OCI-LY1 (cell line): ENCODE measurements at regions not wholly inside any gene's neighbourhood (a gene's known extent, or its start where the extent isn't known, plus 50 kb on each side); places are given as distances from the start of the nearest gene placed in this dataset.
"Not testable (repeated sequence)": the region's sequence is repeated elsewhere in the genome, so short reads cannot be mapped to it uniquely, and the experiment has no call there.

Source experiments
- EZH2 ChIP-seq: fragments of 200-600 bp; sonication (generic), shearing (Covaris generic); IDR thresholded peaks from 2 replicates; pipeline ENCODE4 v1.8.0; 2017; ENCODE audit warnings: borderline replicate concordance, mixed run types, mild to moderate bottlenecking, antibody characterized with exemption, low read length, moderate library complexity, mixed read lengths
- TF ChIP-seq, protein P1 (sequence below): fragments of 200-600 bp; sonication (generic), shearing (Covaris generic); IDR thresholded peaks from 2 replicates; pipeline ENCODE4 v1.5.1; 2017; ENCODE audit warnings: mild to moderate bottlenecking, antibody characterized with exemption, low read length, moderate library complexity, mixed read lengths

DNA sequence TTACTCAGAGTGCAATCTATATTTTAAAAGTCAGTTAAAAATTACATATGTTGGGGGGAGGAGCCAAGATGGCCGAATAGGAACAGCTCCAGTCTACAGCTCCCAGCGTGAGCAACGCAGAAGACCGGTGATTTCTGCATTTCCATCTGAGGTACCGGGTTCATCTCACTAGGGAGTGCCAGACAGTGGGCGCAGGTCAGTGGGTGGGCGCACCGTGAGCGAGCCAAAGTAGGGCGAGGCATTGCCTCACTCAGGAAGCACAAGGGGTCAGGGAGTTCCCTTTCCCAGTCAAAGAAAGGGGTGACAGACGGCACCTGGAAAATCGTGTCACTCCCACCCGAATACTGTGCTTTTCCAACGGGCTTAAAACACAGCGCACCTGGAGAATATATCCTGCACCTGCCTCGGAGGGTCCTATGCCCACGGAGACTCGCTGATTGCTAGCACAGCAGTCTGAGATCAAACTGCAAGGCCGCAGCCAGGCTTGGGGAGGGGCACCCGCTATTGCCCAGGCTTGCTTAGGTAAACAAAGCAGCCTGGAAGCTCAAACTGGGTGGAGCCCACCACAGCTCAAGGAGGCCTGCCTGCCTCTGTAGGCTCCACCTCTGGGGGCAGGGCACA, 612.1 kb upstream of the SMIM31 start:
- TF ChIP-seq, protein P1, sequence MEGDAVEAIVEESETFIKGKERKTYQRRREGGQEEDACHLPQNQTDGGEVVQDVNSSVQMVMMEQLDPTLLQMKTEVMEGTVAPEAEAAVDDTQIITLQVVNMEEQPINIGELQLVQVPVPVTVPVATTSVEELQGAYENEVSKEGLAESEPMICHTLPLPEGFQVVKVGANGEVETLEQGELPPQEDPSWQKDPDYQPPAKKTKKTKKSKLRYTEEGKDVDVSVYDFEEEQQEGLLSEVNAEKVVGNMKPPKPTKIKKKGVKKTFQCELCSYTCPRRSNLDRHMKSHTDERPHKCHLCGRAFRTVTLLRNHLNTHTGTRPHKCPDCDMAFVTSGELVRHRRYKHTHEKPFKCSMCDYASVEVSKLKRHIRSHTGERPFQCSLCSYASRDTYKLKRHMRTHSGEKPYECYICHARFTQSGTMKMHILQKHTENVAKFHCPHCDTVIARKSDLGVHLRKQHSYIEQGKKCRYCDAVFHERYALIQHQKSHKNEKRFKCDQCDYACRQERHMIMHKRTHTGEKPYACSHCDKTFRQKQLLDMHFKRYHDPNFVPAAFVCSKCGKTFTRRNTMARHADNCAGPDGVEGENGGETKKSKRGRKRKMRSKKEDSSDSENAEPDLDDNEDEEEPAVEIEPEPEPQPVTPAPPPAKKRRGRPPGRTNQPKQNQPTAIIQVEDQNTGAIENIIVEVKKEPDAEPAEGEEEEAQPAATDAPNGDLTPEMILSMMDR: not testable (repeated sequence)
- TF ChIP-seq EZH2: not testable (repeated sequence)
